Chondrocyte (in vitro differentiated cells): ENCODE measurements at regions not wholly inside any gene's neighbourhood (a gene's known extent, or its start where the extent isn't known, plus 50 kb on each side); places are given as distances from the start of the nearest gene placed in this dataset.

ENCODE experiments used
- DNase-seq: peaks from one replicate; pipeline ENCODE4 v3.0.0; 2021; ENCODE audit warnings: mixed read lengths, low spot score
- H3K27ac Mint-ChIP-seq: one replicate; pipeline ENCODE4 v1.8.0; 2021; ENCODE audit warnings: mild to moderate bottlenecking, moderate library complexity, mixed read lengths; ENCODE audit not compliant: unreplicated experiment
- H3K27me3 Mint-ChIP-seq: 2 replicates; pipeline ENCODE4 v1.8.0; 2021; ENCODE audit warnings: low read depth, mixed read lengths
- H3K36me3 Mint-ChIP-seq: 2 replicates; pipeline ENCODE4 v1.8.0; 2021; ENCODE audit warnings: low read depth, mixed read lengths
- H3K4me1 Mint-ChIP-seq: 2 replicates; pipeline ENCODE4 v1.8.0; 2021; ENCODE audit warnings: low read depth, mild to moderate bottlenecking, mixed read lengths
- H3K4me3 Mint-ChIP-seq: one replicate; pipeline ENCODE4 v1.8.0; 2021; ENCODE audit warnings: mild to moderate bottlenecking, moderate library complexity, mixed read lengths; ENCODE audit not compliant: unreplicated experiment
- H3K9me3 Mint-ChIP-seq: 2 replicates; pipeline ENCODE4 v1.8.0; 2021; ENCODE audit warnings: low read depth, mixed read lengths
- TF ChIP-seq, protein P1 (sequence below): fragments of 200-600 bp; sonication (generic); IDR thresholded peaks from 2 replicates; pipeline ENCODE4 v1.5.0; 2021; ENCODE audit warnings: antibody characterized with exemption, mild to moderate bottlenecking, moderate library complexity

DNA sequence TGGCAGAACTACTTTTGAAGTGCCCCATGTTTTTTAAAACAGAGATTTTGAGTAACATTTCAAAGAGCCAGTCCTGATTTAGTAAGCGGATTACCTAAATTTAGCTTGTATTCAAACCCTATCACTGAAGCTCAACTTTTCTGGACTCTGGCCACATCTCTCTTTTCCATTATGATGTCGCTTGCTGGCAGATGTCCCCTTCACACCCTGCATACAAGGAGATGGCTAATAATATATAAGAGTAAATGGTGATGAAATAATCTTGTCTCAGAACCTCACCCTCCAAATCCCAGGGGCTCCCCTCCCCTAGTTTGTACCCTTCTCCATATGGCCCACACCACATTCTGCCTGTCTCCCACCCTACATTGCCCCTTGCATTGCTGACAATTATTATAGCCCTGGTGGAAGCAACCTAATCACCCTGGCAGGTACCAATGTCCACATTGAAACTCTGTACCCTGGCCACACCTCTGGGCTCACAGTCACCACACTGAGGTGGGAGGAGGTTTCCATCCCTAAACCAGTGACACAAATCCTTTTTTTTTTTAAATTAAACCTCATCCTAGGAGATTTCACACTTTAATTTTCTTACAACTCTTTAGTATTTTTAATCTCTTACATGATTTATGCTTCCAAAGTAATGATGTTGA is 106.0 kb upstream of the SYT6 start:
- no peaks in the 10 kb centered on the region for H3K36me3 Mint-ChIP-seq
- H3K27me3 Mint-ChIP-seq: peaks cover 17% of the 10 kb centered on the region
- H3K4me1 Mint-ChIP-seq: no peaks in the 10 kb centered on the region
- peaks cover 6% of the 10 kb centered on the region for H3K9me3 Mint-ChIP-seq
- H3K27ac Mint-ChIP-seq: no peak overlapping the region
- TF ChIP-seq, protein P1, sequence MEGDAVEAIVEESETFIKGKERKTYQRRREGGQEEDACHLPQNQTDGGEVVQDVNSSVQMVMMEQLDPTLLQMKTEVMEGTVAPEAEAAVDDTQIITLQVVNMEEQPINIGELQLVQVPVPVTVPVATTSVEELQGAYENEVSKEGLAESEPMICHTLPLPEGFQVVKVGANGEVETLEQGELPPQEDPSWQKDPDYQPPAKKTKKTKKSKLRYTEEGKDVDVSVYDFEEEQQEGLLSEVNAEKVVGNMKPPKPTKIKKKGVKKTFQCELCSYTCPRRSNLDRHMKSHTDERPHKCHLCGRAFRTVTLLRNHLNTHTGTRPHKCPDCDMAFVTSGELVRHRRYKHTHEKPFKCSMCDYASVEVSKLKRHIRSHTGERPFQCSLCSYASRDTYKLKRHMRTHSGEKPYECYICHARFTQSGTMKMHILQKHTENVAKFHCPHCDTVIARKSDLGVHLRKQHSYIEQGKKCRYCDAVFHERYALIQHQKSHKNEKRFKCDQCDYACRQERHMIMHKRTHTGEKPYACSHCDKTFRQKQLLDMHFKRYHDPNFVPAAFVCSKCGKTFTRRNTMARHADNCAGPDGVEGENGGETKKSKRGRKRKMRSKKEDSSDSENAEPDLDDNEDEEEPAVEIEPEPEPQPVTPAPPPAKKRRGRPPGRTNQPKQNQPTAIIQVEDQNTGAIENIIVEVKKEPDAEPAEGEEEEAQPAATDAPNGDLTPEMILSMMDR: no peak
- no peak for DNase-seq
- H3K4me3 Mint-ChIP-seq: no peak overlapping the region

DNA sequence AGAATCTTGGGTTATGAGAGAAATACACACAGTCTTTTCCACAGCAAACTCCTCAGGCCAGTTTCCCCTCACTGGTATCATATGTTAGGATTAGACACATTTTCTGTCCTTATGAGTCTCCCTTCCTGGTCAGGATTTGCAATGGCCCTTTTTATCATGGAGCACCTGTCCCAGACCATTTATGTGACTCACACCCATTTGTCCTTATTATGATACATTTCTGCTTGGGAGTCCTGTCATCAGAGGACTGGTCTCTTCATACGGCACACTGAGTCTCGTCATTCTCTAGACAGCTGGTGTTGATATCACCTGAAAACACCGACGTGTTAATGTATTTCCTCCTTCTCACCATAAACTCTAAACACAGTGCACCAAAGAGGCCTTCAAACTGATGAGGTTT is 105.0 kb upstream of the SYT6 start:
- Mint-ChIP-seq H3K9me3 (peaks cover 12% of the 10 kb centered on the region), H3K27ac (no peak overlapping the region), H3K27me3 (peaks cover 17% of the 10 kb centered on the region)

DNA sequence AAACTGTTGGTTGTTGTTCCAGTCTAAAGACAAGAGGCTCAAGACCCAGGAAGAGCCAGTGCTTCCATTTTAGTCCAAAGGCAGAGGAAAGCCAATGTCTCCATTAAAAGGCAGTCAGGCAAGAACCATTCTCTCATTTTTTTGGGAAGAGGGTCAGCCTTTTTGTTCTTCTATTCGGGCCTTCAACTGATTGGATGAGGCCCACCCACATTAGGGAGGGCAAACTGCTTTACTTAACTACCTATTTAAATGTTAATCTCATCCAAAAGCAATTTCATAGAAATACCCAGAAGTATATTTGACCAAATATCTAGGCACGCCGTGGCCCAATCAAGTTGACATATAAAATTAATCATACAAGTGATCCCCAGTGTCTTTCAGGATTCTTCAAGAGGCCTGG is 104.4 kb upstream of the SYT6 start:
- no peak overlapping the region for H3K4me3 Mint-ChIP-seq
- TF ChIP-seq, protein P1: no peak

More for the DNA sequence above, 105.0 kb upstream of the SYT6 start:
- TF ChIP-seq, protein P1: no peak
- Mint-ChIP-seq H3K36me3 (no peaks in the 10 kb centered on the region), H3K4me3 (no peak overlapping the region), H3K4me1 (no peaks in the 10 kb centered on the region)
- no peak for DNase-seq

DNA sequence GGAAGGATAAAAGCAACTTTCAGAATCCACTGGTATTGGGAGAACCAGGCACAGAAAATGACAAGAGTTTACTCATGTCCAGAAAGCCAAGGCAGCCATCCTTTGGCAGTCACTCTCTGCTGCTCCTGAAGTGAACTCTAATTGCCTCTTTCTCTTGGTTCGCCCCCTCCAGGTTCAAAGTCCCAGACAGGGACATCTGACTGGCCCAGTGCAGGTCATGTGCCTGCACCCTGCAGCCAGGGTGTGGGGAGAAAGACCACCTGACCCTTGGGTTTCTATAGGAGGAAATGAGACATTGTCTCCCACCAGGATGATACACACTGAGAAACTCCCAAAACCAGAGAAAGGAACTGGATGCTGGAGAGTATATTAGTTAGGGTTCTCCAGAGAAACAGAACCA is 103.9 kb upstream of the SYT6 start:
- no peaks in the 10 kb centered on the region for H3K4me1 Mint-ChIP-seq
- H3K4me3 Mint-ChIP-seq: no peak overlapping the region
- no peak for DNase-seq
- H3K27ac Mint-ChIP-seq: no peak overlapping the region
- TF ChIP-seq, protein P1: no peak
- no peaks in the 10 kb centered on the region for H3K36me3 Mint-ChIP-seq
- H3K27me3 Mint-ChIP-seq: peaks cover 17% of the 10 kb centered on the region
- H3K9me3 Mint-ChIP-seq: peaks cover 12% of the 10 kb centered on the region

More for the DNA sequence above, 104.4 kb upstream of the SYT6 start:
- Mint-ChIP-seq H3K27me3 (peaks cover 17% of the 10 kb centered on the region), H3K36me3 (no peaks in the 10 kb centered on the region), H3K4me1 (no peaks in the 10 kb centered on the region), H3K9me3 (peaks cover 12% of the 10 kb centered on the region), H3K27ac (no peak overlapping the region)
- no peak for DNase-seq

DNA sequence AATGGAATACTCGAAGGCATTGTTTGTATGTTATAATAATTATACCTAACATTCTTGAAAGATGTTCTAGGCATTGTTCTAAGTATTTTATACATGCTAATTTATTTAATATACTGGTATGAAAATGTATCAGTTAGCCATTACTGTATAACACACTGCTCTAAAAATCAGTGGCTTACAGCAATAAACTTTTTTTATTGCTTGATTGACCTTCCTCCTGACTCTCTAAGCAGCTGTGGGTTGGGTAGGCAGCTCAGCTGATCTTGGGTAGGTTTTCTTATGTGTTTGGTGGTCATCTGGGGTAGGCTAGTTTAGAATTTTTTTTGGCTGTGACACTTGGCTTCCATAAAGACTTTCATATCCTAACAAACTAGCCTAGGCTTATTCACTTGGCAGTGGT is 100.2 kb upstream of the SYT6 start:
- H3K4me1 Mint-ChIP-seq: no peaks in the 10 kb centered on the region
- no peak overlapping the region for H3K27ac Mint-ChIP-seq
- peaks cover 12% of the 10 kb centered on the region for H3K9me3 Mint-ChIP-seq
- H3K36me3 Mint-ChIP-seq: no peaks in the 10 kb centered on the region
- H3K27me3 Mint-ChIP-seq: peaks cover 19% of the 10 kb centered on the region
- TF ChIP-seq, protein P1: no peak
- no peak overlapping the region for H3K4me3 Mint-ChIP-seq
- DNase-seq: no peak
